Loucy (cell line): ENCODE measurements at regions not wholly inside any gene's neighbourhood (a gene's known extent, or its start where the extent isn't known, plus 50 kb on each side); places are given as distances from the start of the nearest gene placed in this dataset.

Experiments used
- CTCF ChIP-seq: fragments of 200-600 bp; sonication (generic); conservative IDR thresholded peaks from 2 replicates; pipeline ENCODE4 v1.5.1; 2014; ENCODE audit warnings: mild to moderate bottlenecking, antibody characterized with exemption, low read length
- EZH2phosphoT487 ChIP-seq: fragments of 200-600 bp; IDR thresholded peaks from 2 replicates; pipeline ENCODE4 v1.6.1; 2018; ENCODE audit warnings: antibody characterized with exemption, mild to moderate bottlenecking, moderate library complexity, borderline replicate concordance

DNA sequence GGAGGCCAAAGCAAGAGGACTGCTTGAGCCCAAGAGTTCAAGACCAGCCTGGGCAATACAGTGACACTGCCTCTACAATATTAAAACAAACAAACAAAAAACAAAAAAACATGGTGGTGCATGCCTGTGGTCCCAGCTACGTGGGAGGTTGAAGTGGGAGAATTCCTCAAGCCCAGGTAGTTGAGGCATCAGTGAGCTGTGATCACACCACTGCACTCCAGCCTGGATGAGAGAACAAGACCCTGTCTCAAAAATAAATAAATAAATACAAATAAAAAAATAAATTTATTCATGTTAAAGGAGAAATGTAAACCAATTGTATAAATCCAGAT, 200.6 kb downstream of the BCHE start:
- TF ChIP-seq CTCF (no peak), EZH2phosphoT487 (no peak)
